ENCODE measurements at regions not wholly inside any gene's neighbourhood (a gene's known extent, or its start where the extent isn't known, plus 50 kb on each side); places are given as distances from the start of the nearest gene placed in this dataset.
"Not testable (repeated sequence)": the region's sequence is repeated elsewhere in the genome, so short reads cannot be mapped to it uniquely, and the experiment has no call there.

- DNase-seq (ENCODE audit: low read depth), result not testable (repeated sequence)
Observed at GRCh38 chr5:100379254-100379858, 155.8 kb upstream of the FAM174A start.

GRCh38 chr5:100364757-100365478 lies 170.3 kb upstream of the FAM174A start:
- not testable (repeated sequence) for DNase-seq (ENCODE audit: low read depth)

- DNase-seq (ENCODE audit: low read depth), result not testable (repeated sequence)
Observed at GRCh38 chr5:100364343-100364742, 170.8 kb upstream of the FAM174A start.

GRCh38 chr5:100359998-100360397 lies 175.2 kb upstream of the FAM174A start:
- not testable (repeated sequence) for DNase-seq (ENCODE audit: low read depth)

GRCh38 chr5:100346269-100346668 lies 188.9 kb upstream of the FAM174A start:
- not testable (repeated sequence) for DNase-seq (ENCODE audit: low read depth)

- DNase-seq (ENCODE audit: low read depth), result not testable (repeated sequence)
Observed at GRCh38 chr5:100341485-100341884, 193.7 kb upstream of the FAM174A start.

- no peak for DNase-seq (ENCODE audit: low read depth)
Observed at GRCh38 chr5:100322483-100322882, 212.7 kb upstream of the FAM174A start.

GRCh38 chr5:100319885-100320284 lies 215.3 kb upstream of the FAM174A start:
- no peak for DNase-seq (ENCODE audit: low read depth)

GRCh38 chr5:100313657-100314056 lies 221.5 kb upstream of the FAM174A start:
- no peak for DNase-seq (ENCODE audit: low read depth)

GRCh38 chr5:100311806-100312205 lies 223.4 kb upstream of the FAM174A start:
- DNase-seq (ENCODE audit: low read depth), result no peak

- no peak for DNase-seq (ENCODE audit: low read depth)
Observed at GRCh38 chr5:100306000-100306399, 229.2 kb upstream of the FAM174A start.

GRCh38 chr5:100303216-100303615 lies 232.0 kb upstream of the FAM174A start:
- no peak for DNase-seq (ENCODE audit: low read depth)

- no peak for DNase-seq (ENCODE audit: low read depth)
Observed at GRCh38 chr5:100299261-100299660, 235.9 kb upstream of the FAM174A start.

- DNase-seq (ENCODE audit: low read depth), result no peak
Observed at GRCh38 chr5:100276071-100276470, 259.1 kb upstream of the FAM174A start.

GRCh38 chr5:100275631-100276030 lies 259.5 kb upstream of the FAM174A start:
- DNase-seq (ENCODE audit: low read depth), result no peak

- no peak for DNase-seq (ENCODE audit: low read depth)
Observed at GRCh38 chr5:100273846-100274580, 261.2 kb upstream of the FAM174A start.

- DNase-seq (ENCODE audit: low read depth), result no peak
Observed at GRCh38 chr5:100270023-100270771, 265.0 kb upstream of the FAM174A start.

GRCh38 chr5:100260968-100261367 lies 274.2 kb upstream of the FAM174A start:
- DNase-seq (ENCODE audit: low read depth), result no peak

GRCh38 chr5:100252944-100253343 lies 282.2 kb upstream of the FAM174A start:
- DNase-seq (ENCODE audit: low read depth), result no peak

- no peak for DNase-seq (ENCODE audit: low read depth)
Observed at GRCh38 chr5:100252037-100252436, 283.1 kb upstream of the FAM174A start.

- DNase-seq (ENCODE audit: low read depth), result no peak
Observed at GRCh38 chr5:100249884-100250269, 285.3 kb upstream of the FAM174A start.

- no peak for DNase-seq (ENCODE audit: low read depth)
Observed at GRCh38 chr5:100249211-100249883, 285.8 kb upstream of the FAM174A start.
